ENCODE measurements at regions not wholly inside any gene's neighbourhood (a gene's known extent, or its start where the extent isn't known, plus 50 kb on each side); places are given as distances from the start of the nearest gene placed in this dataset.

DNA sequence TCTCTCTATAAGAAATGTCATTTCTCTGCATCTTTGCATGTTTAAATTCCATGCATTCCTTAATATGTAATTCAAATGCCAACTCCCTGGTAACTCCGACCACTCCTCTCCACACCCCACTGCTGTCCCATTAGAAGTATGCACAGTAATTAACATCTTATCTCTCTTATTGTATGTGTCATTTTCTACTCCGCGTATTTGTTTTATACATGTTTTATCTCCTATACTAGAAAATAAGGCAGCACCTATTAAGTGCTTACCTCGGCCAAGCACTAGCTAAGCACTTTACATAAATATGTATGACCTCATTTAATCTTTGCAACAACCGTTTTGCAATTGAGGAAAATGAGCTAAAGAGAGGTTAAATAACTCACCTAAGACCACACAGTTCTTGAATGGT is 469.8 kb downstream of the BCAT1 start:
- ATAC-seq (no peak), DNase-seq (no peak)
- H3K9me3 Mint-ChIP-seq, result peaks cover 0 to 3% (median 0%) of the 10 kb centered on the region in 9 donors
- H3K36me3 Mint-ChIP-seq, result no peaks in the 10 kb centered on the region
- H3K27me3 Mint-ChIP-seq, result peaks cover 0 to 4% (median 0%) of the 10 kb centered on the region in 5 donors
- H3K27ac Mint-ChIP-seq, result no peak overlapping the region
- POLR2A ChIA-PET, result no interaction called here
- no peaks in the 10 kb centered on the region for H3K4me1 Mint-ChIP-seq
- no peak overlapping the region for H3K4me3 Mint-ChIP-seq

DNA sequence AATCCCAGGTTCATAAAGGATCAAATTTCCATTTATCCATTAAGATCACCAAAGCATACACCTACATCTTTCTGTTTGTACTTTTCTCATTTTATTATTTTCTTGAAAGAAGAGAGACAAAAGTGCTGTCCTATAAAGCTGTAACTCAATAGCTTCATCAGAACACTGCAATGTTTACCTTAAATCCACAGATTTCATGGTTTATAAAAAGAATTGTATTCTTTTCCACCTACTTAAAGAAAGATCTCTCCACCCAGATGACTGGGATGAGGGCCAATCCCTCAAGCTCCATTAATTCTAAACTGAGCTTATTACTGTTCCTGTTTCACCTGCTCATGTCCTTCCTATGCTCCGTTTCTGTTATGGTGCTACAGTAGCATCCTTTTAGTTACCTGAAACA is 470.6 kb downstream of the BCAT1 start:
- Mint-ChIP-seq H3K27me3 (peaks cover 0 to 4% (median 0%) of the 10 kb centered on the region in 5 donors), H3K36me3 (no peaks in the 10 kb centered on the region), H3K4me3 (no peak overlapping the region), H3K9me3 (peaks cover 0 to 3% (median 0%) of the 10 kb centered on the region in 9 donors), H3K27ac (no peak overlapping the region), H3K4me1 (no peaks in the 10 kb centered on the region)
- ATAC-seq (no peak), DNase-seq (no peak)
- POLR2A ChIA-PET, result no interaction called here

DNA sequence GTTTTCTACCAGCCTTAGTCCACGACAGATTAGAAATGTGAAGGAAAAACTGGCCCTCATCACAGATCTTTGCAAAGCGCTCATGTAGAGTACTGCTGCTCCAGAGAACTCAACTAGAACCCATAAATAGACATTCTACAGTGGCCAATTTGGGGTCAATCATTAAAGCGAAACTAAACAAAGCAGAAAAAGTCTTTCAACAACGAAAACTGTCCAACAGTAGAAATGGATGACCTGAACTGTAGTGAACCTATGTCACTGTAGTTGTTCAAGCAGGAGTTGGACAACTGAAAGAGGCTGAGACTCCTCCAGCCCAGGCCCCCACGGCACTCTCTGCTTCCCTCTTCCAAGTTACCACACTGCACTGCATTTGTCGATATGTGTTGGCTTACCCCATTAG is 472.6 kb downstream of the BCAT1 start:
- Mint-ChIP-seq H3K4me1 (no peaks in the 10 kb centered on the region), H3K4me3 (no peak overlapping the region), H3K36me3 (no peaks in the 10 kb centered on the region), H3K9me3 (peaks cover 0 to 3% (median 0%) of the 10 kb centered on the region in 9 donors), H3K27ac (no peak overlapping the region), H3K27me3 (peaks cover 0 to 4% (median 0%) of the 10 kb centered on the region in 5 donors)
- ATAC-seq (no peak), DNase-seq (no peak)
- POLR2A ChIA-PET, result no interaction called here

DNA sequence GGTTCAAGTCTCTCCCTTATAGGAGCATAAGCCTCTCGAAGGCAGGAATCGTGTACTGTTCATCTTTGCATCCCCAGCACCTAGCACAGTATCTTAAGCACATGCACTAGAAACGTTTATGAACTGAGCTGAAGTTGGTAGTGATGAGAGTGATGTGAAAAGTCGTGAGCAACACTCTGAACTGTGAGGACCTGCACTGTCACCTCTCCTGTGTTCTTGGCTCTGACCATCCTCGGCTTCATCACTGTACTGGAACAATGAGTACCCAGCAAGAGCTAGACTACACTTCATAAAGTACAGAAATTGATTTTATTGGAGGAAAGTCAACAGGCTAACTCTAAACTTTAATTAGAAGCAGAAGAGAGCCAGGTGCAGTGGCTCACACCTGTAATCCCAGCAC is 473.6 kb downstream of the BCAT1 start:
- H3K9me3 Mint-ChIP-seq, result peaks cover 0 to 3% (median 0%) of the 10 kb centered on the region in 9 donors
- DNase-seq (no peak), ATAC-seq (no peak)
- no peak overlapping the region for H3K27ac Mint-ChIP-seq
- no peak overlapping the region for H3K4me3 Mint-ChIP-seq
- H3K27me3 Mint-ChIP-seq, result peaks cover 0 to 4% (median 0%) of the 10 kb centered on the region in 5 donors
- no peaks in the 10 kb centered on the region for H3K36me3 Mint-ChIP-seq
- POLR2A ChIA-PET, result no interaction called here
- no peaks in the 10 kb centered on the region for H3K4me1 Mint-ChIP-seq

DNA sequence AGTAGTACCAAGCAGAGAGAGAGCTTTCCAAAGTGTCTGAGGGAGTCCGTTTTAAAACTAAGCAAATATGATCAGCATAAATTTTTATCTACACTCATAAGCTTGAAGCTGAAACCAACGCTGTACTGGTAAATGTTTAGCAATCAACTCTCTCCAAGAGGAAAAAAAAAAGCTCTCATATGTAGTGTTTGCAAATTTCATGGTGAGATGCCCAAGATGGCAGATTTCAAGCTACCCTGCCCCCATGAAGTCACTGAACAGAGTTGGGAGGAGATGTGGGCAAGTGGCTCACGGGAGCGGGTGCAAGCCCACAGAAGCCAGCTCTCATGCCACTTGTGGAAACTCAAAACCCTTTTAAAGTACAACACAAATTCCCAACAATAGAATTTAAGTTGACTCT is 475.8 kb downstream of the BCAT1 start:
- ATAC-seq, result no peak

DNA sequence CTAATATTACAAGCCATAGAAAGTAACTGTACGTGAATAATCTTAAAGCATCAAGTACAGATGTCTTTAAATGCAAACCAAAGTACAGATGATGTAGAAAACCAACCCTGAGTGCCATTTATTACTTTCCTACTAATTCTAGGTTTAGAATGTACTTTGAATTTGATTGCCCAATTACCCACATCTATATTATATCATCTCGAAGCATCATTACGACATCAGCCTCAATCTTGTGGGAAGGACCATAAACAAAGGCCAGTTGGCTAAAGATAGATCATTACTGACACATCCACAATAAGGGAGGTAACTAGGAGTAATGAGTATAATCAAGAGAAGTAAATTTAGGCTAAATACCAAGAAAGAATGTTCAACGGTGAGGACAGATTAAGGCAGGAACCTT is 478.9 kb downstream of the BCAT1 start:
- peaks cover 0 to 3% (median 0%) of the 10 kb centered on the region in 9 donors for H3K9me3 Mint-ChIP-seq
- no peak overlapping the region for H3K4me3 Mint-ChIP-seq
- H3K27ac Mint-ChIP-seq, result no peak overlapping the region

More for the DNA sequence above, 475.8 kb downstream of the BCAT1 start:
- Mint-ChIP-seq H3K27ac (no peak overlapping the region), H3K9me3 (no peaks in the 10 kb centered on the region), H3K36me3 (no peaks in the 10 kb centered on the region), H3K27me3 (peaks cover 0 to 3% (median 0%) of the 10 kb centered on the region in 5 donors), H3K4me1 (no peaks in the 10 kb centered on the region), H3K4me3 (no peak overlapping the region)
- POLR2A ChIA-PET, result no interaction called here
- no peak for DNase-seq

DNA sequence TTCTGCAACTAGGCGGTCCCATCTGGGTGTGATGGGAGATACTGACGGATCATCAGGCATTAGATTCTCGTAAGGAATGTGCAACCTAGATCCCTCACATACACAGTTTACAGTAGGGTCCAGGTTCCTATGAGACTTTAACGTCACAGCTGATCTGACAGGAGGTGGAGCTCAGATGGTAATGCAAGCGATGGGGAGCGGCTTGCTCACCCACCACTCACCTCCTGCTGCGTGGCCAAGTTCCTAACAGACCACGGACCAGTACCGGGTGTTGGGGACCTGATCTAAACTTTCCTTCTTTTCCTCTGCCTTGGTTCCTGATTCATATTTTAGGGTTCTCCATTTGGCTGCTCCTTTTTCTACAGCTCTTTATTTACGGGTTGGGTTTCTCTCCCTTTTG is 479.8 kb downstream of the BCAT1 start:
- Mint-ChIP-seq H3K4me3 (no peak overlapping the region), H3K4me1 (no peaks in the 10 kb centered on the region), H3K27me3 (peaks cover 0 to 3% (median 0%) of the 10 kb centered on the region in 5 donors), H3K9me3 (peaks cover 0 to 4% (median 0%) of the 10 kb centered on the region in 9 donors), H3K27ac (no peak overlapping the region), H3K36me3 (no peaks in the 10 kb centered on the region)
- POLR2A ChIA-PET, result no interaction called here
- ATAC-seq (no peak), DNase-seq (no peak)

More for the DNA sequence above, 478.9 kb downstream of the BCAT1 start:
- peaks cover 0 to 3% (median 0%) of the 10 kb centered on the region in 5 donors for H3K27me3 Mint-ChIP-seq
- ATAC-seq, result no peak
- no peaks in the 10 kb centered on the region for H3K4me1 Mint-ChIP-seq
- H3K36me3 Mint-ChIP-seq, result no peaks in the 10 kb centered on the region
- DNase-seq, result no peak
- POLR2A ChIA-PET, result no interaction called here

DNA sequence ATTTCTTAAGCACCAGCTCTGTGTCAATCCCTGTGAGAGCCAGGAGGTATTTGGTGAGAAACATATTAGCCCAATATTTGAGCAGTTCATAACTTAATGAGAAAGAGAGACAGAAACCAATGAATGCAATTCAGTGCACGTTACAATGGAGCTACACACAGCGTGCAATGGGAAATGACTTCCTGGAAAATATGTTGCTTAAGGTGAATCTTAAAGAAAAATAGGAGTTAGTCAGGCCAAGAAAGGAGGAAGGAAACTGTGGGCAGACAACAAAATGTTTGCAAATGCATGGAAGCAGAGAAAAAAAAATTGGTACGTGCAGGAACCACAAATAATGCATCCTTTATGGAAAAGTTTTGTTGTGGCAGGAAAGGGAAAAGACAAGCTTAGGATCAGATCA is 481.7 kb downstream of the BCAT1 start:
- Mint-ChIP-seq H3K27ac (no peak overlapping the region), H3K4me1 (peaks cover 0 to 4% (median 0%) of the 10 kb centered on the region in 4 donors), H3K27me3 (peaks cover 0 to 3% (median 0%) of the 10 kb centered on the region in 5 donors), H3K9me3 (peaks cover 0 to 4% (median 0%) of the 10 kb centered on the region in 9 donors), H3K36me3 (no peaks in the 10 kb centered on the region), H3K4me3 (no peak overlapping the region)
- ATAC-seq (no peak), DNase-seq (no peak)
- POLR2A ChIA-PET, result no interaction called here

DNA sequence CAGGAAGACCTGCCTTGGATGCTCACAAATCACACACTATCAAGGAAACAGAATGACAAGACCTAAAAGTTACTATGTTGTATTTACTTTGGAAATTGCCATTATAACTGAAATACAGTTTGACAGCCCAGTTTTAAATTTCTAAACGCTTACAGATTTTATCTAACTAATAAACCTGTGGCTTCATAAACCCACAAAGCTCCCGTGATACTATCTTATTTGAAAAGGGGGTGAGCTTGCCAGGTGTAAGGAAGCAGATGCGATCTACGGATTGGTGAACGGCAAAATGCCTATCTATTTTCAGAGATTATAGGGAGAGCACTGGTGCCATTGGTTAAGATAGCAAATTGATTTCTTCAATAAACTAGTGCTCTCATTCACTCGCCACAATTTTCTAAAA is 485.5 kb downstream of the BCAT1 start:
- Mint-ChIP-seq H3K4me1 (peaks cover 0 to 4% (median 0%) of the 10 kb centered on the region in 4 donors), H3K27ac (no peak overlapping the region), H3K36me3 (no peaks in the 10 kb centered on the region), H3K27me3 (no peaks in the 10 kb centered on the region), H3K4me3 (no peak overlapping the region), H3K9me3 (peaks cover 0 to 4% (median 0%) of the 10 kb centered on the region in 9 donors)
- POLR2A ChIA-PET, result no interaction called here
- ATAC-seq (no peak), DNase-seq (no peak)

DNA sequence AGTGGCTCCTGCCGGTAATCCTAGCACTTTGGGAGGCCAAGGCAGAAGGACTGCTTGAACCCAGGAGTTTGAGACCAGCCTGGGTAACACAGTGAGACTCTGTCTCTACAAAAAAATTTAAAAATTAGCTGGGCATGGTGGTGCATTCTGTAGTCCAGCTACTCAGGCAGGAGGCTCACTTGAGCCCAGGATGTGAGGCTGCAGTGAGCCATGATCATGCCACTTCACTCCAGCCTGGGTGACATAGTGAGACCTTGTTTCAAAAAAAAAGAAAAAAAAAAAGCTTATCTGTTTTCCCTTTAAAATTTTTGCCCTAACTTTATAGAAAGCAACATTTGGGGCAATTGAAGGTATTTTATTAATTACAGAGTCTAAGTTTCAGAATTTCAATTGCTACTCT is 486.0 kb downstream of the BCAT1 start:
- Mint-ChIP-seq H3K4me3 (no peak overlapping the region), H3K27me3 (no peaks in the 10 kb centered on the region), H3K9me3 (peaks cover 0 to 4% (median 0%) of the 10 kb centered on the region in 9 donors), H3K27ac (no peak overlapping the region), H3K4me1 (peaks cover 0 to 4% (median 0%) of the 10 kb centered on the region in 4 donors), H3K36me3 (no peaks in the 10 kb centered on the region)
- DNase-seq (no peak), ATAC-seq (no peak)
- POLR2A ChIA-PET, result no interaction called here

DNA sequence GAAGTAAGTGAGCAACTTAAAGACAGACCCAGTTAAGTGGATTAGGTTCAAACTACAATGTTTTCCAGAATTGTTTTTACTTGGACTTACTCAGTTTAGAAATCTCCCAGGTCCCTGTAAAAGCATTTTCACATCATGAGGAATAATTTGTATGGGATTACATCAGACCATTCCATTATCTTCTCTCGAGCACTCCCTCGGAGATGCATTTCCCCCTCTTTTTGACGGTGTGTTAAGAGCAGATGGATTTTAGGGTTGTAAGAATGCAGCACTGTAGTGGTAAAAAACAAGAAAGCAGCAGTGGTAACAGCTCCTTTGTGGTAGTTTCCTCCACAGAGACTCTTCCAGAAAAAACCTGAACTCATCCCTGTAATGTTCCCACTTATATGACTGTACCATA is 488.4 kb downstream of the BCAT1 start:
- H3K27ac Mint-ChIP-seq, result no peak overlapping the region
- ATAC-seq, result no peak
- no peak for DNase-seq
- peaks cover 0 to 4% (median 0%) of the 10 kb centered on the region in 4 donors for H3K4me1 Mint-ChIP-seq
- no peaks in the 10 kb centered on the region for H3K27me3 Mint-ChIP-seq
- peaks cover 0 to 4% (median 0%) of the 10 kb centered on the region in 9 donors for H3K9me3 Mint-ChIP-seq
- H3K36me3 Mint-ChIP-seq, result no peaks in the 10 kb centered on the region
- POLR2A ChIA-PET, result no interaction called here
- H3K4me3 Mint-ChIP-seq, result no peak overlapping the region

DNA sequence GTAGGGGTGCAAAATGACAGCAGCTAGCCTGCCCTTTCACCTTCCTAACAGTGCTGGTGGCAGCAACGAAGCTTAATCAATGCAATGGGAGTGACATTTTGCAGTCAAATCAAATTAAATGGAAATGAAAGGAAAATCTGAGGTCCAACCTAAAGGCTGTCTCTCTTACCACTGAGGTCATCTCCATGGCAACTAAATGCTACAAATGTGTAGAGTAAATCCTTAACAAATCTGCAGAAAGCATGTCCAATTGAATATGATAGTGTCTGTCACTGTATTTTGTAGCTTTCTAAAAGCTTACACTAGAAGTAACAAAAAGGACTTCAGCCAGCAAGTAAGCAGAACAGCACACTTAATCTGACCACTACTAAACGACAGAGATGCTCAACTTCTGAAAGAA is 488.8 kb downstream of the BCAT1 start:
- no peak for DNase-seq
- no peaks in the 10 kb centered on the region for H3K27me3 Mint-ChIP-seq
- POLR2A ChIA-PET, result no interaction called here
- H3K27ac Mint-ChIP-seq, result no peak overlapping the region
- peaks cover 0 to 1% (median 0%) of the 10 kb centered on the region in 9 donors for H3K9me3 Mint-ChIP-seq
- no peak for ATAC-seq
- H3K4me1 Mint-ChIP-seq, result peaks cover 0 to 4% (median 0%) of the 10 kb centered on the region in 4 donors
- no peaks in the 10 kb centered on the region for H3K36me3 Mint-ChIP-seq
- no peak overlapping the region for H3K4me3 Mint-ChIP-seq

DNA sequence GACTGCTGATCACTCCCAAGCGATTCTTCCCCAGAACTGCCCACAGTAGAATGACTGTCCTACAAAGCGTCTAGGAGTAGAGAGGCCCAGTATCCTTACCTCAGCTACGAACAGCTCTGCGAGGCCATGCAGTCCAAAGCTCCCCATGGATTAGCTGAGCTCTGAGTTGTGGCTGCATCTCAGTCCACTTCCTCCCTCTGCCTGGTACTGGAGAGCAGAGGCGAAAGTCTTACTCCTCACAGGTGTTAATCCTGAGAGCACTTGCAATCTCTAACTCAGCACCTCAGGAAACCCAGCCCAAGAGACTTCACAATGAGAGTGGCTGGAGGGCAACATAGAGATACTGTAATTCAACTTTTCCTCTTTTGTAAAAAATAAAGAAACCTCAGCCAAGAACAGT is 493.1 kb downstream of the BCAT1 start:
- Mint-ChIP-seq H3K4me3 (no peak overlapping the region), H3K27ac (no peak overlapping the region), H3K36me3 (no peaks in the 10 kb centered on the region), H3K9me3 (no peaks in the 10 kb centered on the region), H3K4me1 (no peaks in the 10 kb centered on the region), H3K27me3 (no peaks in the 10 kb centered on the region)
- ATAC-seq, result no peak
- POLR2A ChIA-PET, result no interaction called here
- DNase-seq, result no peak

DNA sequence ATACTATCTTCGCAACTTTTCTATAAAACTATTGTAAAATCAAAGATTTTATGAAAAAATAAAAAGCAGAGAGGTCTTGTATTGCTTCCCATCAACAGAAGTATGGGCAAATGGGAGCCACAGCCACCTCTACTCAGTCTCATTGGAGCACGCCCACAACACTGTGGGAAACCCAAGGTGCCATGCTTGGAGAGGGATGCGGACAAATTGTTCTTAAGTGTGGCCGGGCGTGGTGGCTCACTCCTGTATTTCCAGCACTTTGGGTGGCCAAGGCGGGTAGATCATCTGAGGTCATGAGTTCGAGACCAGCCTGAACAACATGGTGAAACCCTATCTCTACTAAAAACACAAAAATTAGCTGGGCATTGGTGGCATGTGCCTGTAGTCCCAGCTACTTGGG is 498.2 kb upstream of the SOX5 start:
- Mint-ChIP-seq H3K27me3 (no peaks in the 10 kb centered on the region), H3K9me3 (no peaks in the 10 kb centered on the region), H3K4me3 (no peak overlapping the region), H3K36me3 (no peaks in the 10 kb centered on the region), H3K27ac (no peak overlapping the region), H3K4me1 (no peaks in the 10 kb centered on the region)
- DNase-seq, result no peak
- ATAC-seq, result no peak
- POLR2A ChIA-PET, result no interaction called here
